K562 (cell line): ENCODE measurements at regions not wholly inside any gene's neighbourhood (a gene's known extent, or its start where the extent isn't known, plus 50 kb on each side); places are given as distances from the start of the nearest gene placed in this dataset.

Experiments
- ATAC-seq: fragments of 200-7000 bp; cut with Tn5 transposase; 3 replicates; pipeline ENCODE4 v1.9.1; 2020; ENCODE audit warnings: moderate library complexity
- BruUV-seq: library from RNA; stranded (reverse); fragments of 400-500 nt; replicated peaks from 2 replicates; lab custom pipeline; 2021; lab: Mats Ljungman, UMichigan
- CTCF ChIA-PET: fragments of 300-600 bp; formaldehyde crosslinking; extraction: SDS; loops from one replicate; lab custom pipeline; 2021; ENCODE audit warnings: low intra/inter-chr PET ratio; lab: Yijun Ruan, JAX
- POLR2A ChIA-PET: fragments of 300-600, 350-650 bp; sonication (Branson Sonifier 250); formaldehyde crosslinking; extraction: SDS; loops from one replicate; lab custom pipeline; 2021; ENCODE audit warnings: antibody characterized with exemption, inconsistent platforms; lab: Yijun Ruan, JAX
- DNase-seq, 4 experiments: peaks; one replicate each; pipeline versions ENCODE4 v3.0.0 to v3.0.0-alpha.2; 2011 to 2018; ENCODE audit warnings: low spot score in 3 of 4, mixed read lengths in 3 of 4; ENCODE audit errors: extremely low read depth in 1 of 4
- FAIRE-seq: peaks from 2 replicates; lab custom pipeline; 2011; peaks lifted over from hg19 to GRCh38; lab: Jason Lieb, UNC
- H2AFZ ChIP-seq: 2 replicates; pipeline ENCODE4 v1.6.0; 2011; ENCODE audit warnings: low read depth, low read length, control low read depth, inconsistent platforms
- H3K27ac ChIP-seq: fragments of 200-600 bp; 3 replicates; pipeline ENCODE4 v1.8.0; 2011; ENCODE audit warnings: low read depth, mild to moderate bottlenecking, control low read depth, inconsistent platforms, low read length, moderate library complexity, mixed read lengths; ENCODE audit errors: extremely low read depth
- H3K27me3 ChIP-seq, 2 experiments: fragments of 300-600 bp in 1 of 2; 2 replicates in 1 of 2; 3 replicates in 1 of 2; pipeline versions ENCODE4 v1.6.0 to v1.8.0; 2011; ENCODE audit warnings: inconsistent platforms in 2 of 2, low read length in 2 of 2, mild to moderate bottlenecking in 1 of 2, mixed read lengths in 1 of 2, moderate library complexity in 1 of 2; ENCODE audit not compliant: control insufficient read depth in 2 of 2, insufficient read depth in 2 of 2
- H3K36me3 ChIP-seq: fragments of 300-600 bp; 3 replicates; pipeline ENCODE4 v1.8.0; 2011; ENCODE audit warnings: mild to moderate bottlenecking, low read length, inconsistent platforms; ENCODE audit not compliant: control insufficient read depth, insufficient read depth
- H3K4me1 ChIP-seq, 2 experiments: fragments of 200-600 bp in 1 of 2; replicated peaks in 1 of 2; 2 replicates in 1 of 2; 3 replicates in 1 of 2; pipeline versions ENCODE4 v1.5.1 to v1.8.0; 2011; ENCODE audit warnings: inconsistent platforms in 2 of 2, low read length in 2 of 2, mild to moderate bottlenecking in 1 of 2, mixed read lengths in 1 of 2, moderate library complexity in 1 of 2; ENCODE audit not compliant: control insufficient read depth in 2 of 2, insufficient read depth in 2 of 2
- H3K4me2 ChIP-seq: 2 replicates; pipeline ENCODE4 v1.6.1; 2011; ENCODE audit warnings: low read length, control low read depth, inconsistent platforms, mixed read lengths; ENCODE audit not compliant: insufficient read depth
- H3K4me3 ChIP-seq: fragments of 200-600 bp; sonication (generic), shearing (Covaris generic); 2 replicates; pipeline ENCODE4 v1.5.1; 2016; ENCODE audit warnings: control low read depth, inconsistent platforms
- H3K79me2 ChIP-seq: fragments of 200-600 bp; 3 replicates; pipeline ENCODE4 v1.8.0; 2011; ENCODE audit warnings: low read length, inconsistent platforms; ENCODE audit not compliant: control insufficient read depth, insufficient read depth
- H3K9ac ChIP-seq, 2 experiments: 2 replicates each; pipeline versions ENCODE4 v1.6.0 to v1.6.1; 2011; ENCODE audit warnings: low read depth in 2 of 2, low read length in 2 of 2, control low read depth in 1 of 2, inconsistent platforms in 1 of 2, mild to moderate bottlenecking in 1 of 2, mixed read lengths in 1 of 2; ENCODE audit not compliant: insufficient read depth in 1 of 2
- H3K9me1 ChIP-seq: one replicate; pipeline ENCODE4 v1.6.0; 2011; ENCODE audit warnings: inconsistent platforms, mild to moderate bottlenecking, low read length, moderate library complexity; ENCODE audit not compliant: control insufficient read depth, insufficient read depth
- H3K9me3 ChIP-seq: replicated peaks from 2 replicates; pipeline ENCODE4 v1.5.1; 2011; ENCODE audit warnings: low read depth, low read length, inconsistent platforms; ENCODE audit not compliant: control insufficient read depth, insufficient read depth
- H4K20me1 ChIP-seq: replicated peaks from 2 replicates; pipeline ENCODE4 v1.6.1; 2011; ENCODE audit warnings: low read length, inconsistent platforms, mixed read lengths; ENCODE audit not compliant: control insufficient read depth, insufficient read depth
- C11orf30 ChIP-seq: fragments of 450-650 bp; IDR thresholded peaks from 2 replicates; pipeline ENCODE4 v1.6.1; 2016; ENCODE audit warnings: low read depth, mild to moderate bottlenecking
- KAT7 ChIP-seq: sonication (generic); formaldehyde crosslinking; IDR thresholded peaks from 2 replicates; pipeline ENCODE4 v1.8.0; 2022; ENCODE audit warnings: missing genetic modification reagents, mild to moderate bottlenecking, borderline replicate concordance
- MCM3 ChIP-seq: fragments of 450-650 bp; IDR thresholded peaks from 2 replicates; pipeline ENCODE4 v1.6.1; 2016
- MCM7 ChIP-seq, 2 experiments: fragments of 450-650 bp; IDR thresholded peaks; 2 replicates each; pipeline ENCODE4 v1.6.1; 2016 to 2018
- NCOA1 ChIP-seq: fragments of 450-650 bp; IDR thresholded peaks from 2 replicates; pipeline ENCODE4 v1.6.1; 2016; ENCODE audit warnings: low read depth
- NEUROD1 ChIP-seq: fragments of 150-350 bp; IDR thresholded peaks from 2 replicates; pipeline ENCODE4 v1.6.1; 2014; ENCODE audit warnings: borderline replicate concordance, low read length, low read depth; ENCODE audit not compliant: partially characterized antibody
- NUFIP1 ChIP-seq: fragments of 450-650 bp; IDR thresholded peaks from 2 replicates; pipeline ENCODE4 v1.6.1; 2018; ENCODE audit not compliant: partially characterized antibody
- SMAD3 ChIP-seq: fragments of 450-650 bp; formaldehyde crosslinking; conservative IDR thresholded peaks from 2 replicates; pipeline ENCODE4 v1.4.0; 2020; ENCODE audit warnings: mild to moderate bottlenecking
- ZFP1 ChIP-seq: fragments of 450-650 bp; formaldehyde crosslinking; IDR thresholded peaks from 2 replicates; pipeline ENCODE4 v1.4.0; 2020; ENCODE audit warnings: mild to moderate bottlenecking, mixed read lengths
- ZNF197 ChIP-seq: fragments of 200-800 bp; sonication (Bioruptor generic); IDR thresholded peaks from 2 replicates; pipeline ENCODE4 v1.6.1; 2016; ENCODE audit warnings: low read depth, missing genetic modification characterization, missing compliant biosample characterization
- ZNF253 ChIP-seq: fragments of 250-450 bp; sonication (Bioruptor Pico); conservative IDR thresholded peaks from 2 replicates; pipeline ENCODE4 v1.6.1; 2021; ENCODE audit warnings: mild to moderate bottlenecking
- ZNF316 ChIP-seq: fragments of 450-650 bp; IDR thresholded peaks from 2 replicates; pipeline ENCODE4 v1.6.1; 2016
- ZNF764 ChIP-seq: fragments of 250-450 bp; sonication (Bioruptor Pico); IDR thresholded peaks from 2 replicates; pipeline ENCODE4 v1.4.0; 2020; ENCODE audit warnings: low read depth, mild to moderate bottlenecking, moderate library complexity
- WGBS: fragments of 100-300 bp; shearing (Covaris generic); methylation state at CpG from one replicate; pipeline ENCODE4 v1.1.6; 2016; ENCODE audit warnings: low coverage, mixed read lengths; ENCODE audit not compliant: insufficient coverage; ENCODE audit errors: missing lambda C conversion rate; 5-methylcytosine and 5-hydroxymethylcytosine counted together
- in situ Hi-C: fragments of 300-500 bp; cut with MboI; formaldehyde crosslinking; loops from 4 replicates; pipeline ENCODE4 v1.15.0; 2018; ENCODE audit warnings: inconsistent platforms, mixed read lengths
- intact Hi-C: fragments of 100-400 bp; cut with micrococcal nuclease; formaldehyde crosslinking; loops from 2 replicates; pipeline ENCODE4 v1.14.2; 2022
- TF ChIP-seq, protein P1 (sequence below): conservative IDR thresholded peaks from 2 replicates; pipeline ENCODE4 v1.6.1; 2011; ENCODE audit warnings: low read depth, mild to moderate bottlenecking, low read length; ENCODE audit not compliant: control insufficient read depth
- TF ChIP-seq, protein P2 (sequence below): fragments of 150-350 bp; conservative IDR thresholded peaks from 2 replicates; pipeline ENCODE4 v1.6.1; 2014; ENCODE audit warnings: low read length
- TF ChIP-seq, protein P3 (sequence below): sonication (generic); formaldehyde crosslinking; IDR thresholded peaks from 2 replicates; pipeline ENCODE4 v1.8.1; 2023; ENCODE audit warnings: mild to moderate bottlenecking, missing genetic modification reagents

DNA sequence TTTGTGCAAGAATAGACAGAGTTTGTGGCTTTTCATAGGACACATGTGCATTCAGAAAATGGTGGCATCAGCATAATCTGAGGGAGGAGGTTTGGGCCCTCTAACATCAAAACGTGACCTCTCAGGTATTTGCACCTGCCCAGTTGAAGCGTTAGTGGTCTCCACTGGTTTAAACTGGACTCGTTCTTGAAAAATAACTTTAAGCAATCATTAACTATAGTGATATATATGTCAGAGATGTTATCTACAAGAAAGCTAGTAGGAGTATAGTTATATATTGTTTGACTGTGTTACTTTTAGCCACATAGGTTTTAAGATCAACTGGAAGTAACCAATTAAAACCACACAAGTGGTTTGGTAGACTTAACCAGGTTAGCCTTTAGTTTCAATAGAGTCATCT, 607.4 kb downstream of the MAFB start:
- H3K9ac ChIP-seq = no peak overlapping the region
- H4K20me1 ChIP-seq = no peaks in the 10 kb centered on the region
- H3K36me3 ChIP-seq = no peaks in the 10 kb centered on the region
- DNase-seq = no peak
- no peak overlapping the region for H3K27ac ChIP-seq
- no peak for FAIRE-seq
- no TSS peak for BruUV-seq
- no peak overlapping the region for H3K4me3 ChIP-seq
- ChIA-PET CTCF (no interaction called here), POLR2A (no interaction called here)
- no peak for ATAC-seq
- in situ Hi-C loops = no loop called here
- 0% methylated on average over 3 of the region's 3 CpGs for WGBS
- no peaks in the 10 kb centered on the region for H3K9me1 ChIP-seq
- H3K4me1 ChIP-seq = no peaks in the 10 kb centered on the region
- no peaks in the 10 kb centered on the region for H3K79me2 ChIP-seq
- intact Hi-C loops = no loop called here
- no peak overlapping the region for H2AFZ ChIP-seq
- no peaks in the 10 kb centered on the region for H3K27me3 ChIP-seq
- no peak overlapping the region for H3K4me2 ChIP-seq
- no peaks in the 10 kb centered on the region; the same call in none of the 2 replicates for H3K9me3 ChIP-seq
- TF ChIP-seq, protein P1, sequence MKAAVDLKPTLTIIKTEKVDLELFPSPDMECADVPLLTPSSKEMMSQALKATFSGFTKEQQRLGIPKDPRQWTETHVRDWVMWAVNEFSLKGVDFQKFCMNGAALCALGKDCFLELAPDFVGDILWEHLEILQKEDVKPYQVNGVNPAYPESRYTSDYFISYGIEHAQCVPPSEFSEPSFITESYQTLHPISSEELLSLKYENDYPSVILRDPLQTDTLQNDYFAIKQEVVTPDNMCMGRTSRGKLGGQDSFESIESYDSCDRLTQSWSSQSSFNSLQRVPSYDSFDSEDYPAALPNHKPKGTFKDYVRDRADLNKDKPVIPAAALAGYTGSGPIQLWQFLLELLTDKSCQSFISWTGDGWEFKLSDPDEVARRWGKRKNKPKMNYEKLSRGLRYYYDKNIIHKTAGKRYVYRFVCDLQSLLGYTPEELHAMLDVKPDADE = no peak
- no peak for TF ChIP-seq ZFP1
- no peak for TF ChIP-seq NEUROD1
- no peak for TF ChIP-seq ZNF197
- no peak for TF ChIP-seq MCM3
- TF ChIP-seq MCM7 (IDR thresholded peaks at IDR 0.05) = no peak
- no peak for TF ChIP-seq KAT7
- TF ChIP-seq, protein P2, sequence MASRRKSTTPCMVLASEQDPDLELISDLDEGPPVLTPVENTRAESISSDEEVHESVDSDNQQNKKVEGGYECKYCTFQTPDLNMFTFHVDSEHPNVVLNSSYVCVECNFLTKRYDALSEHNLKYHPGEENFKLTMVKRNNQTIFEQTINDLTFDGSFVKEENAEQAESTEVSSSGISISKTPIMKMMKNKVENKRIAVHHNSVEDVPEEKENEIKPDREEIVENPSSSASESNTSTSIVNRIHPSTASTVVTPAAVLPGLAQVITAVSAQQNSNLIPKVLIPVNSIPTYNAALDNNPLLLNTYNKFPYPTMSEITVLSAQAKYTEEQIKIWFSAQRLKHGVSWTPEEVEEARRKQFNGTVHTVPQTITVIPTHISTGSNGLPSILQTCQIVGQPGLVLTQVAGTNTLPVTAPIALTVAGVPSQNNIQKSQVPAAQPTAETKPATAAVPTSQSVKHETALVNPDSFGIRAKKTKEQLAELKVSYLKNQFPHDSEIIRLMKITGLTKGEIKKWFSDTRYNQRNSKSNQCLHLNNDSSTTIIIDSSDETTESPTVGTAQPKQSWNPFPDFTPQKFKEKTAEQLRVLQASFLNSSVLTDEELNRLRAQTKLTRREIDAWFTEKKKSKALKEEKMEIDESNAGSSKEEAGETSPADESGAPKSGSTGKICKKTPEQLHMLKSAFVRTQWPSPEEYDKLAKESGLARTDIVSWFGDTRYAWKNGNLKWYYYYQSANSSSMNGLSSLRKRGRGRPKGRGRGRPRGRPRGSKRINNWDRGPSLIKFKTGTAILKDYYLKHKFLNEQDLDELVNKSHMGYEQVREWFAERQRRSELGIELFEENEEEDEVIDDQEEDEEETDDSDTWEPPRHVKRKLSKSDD = no peak
- no peak for TF ChIP-seq NUFIP1
- TF ChIP-seq ZNF764 (CRISPR knock-in tag) = no peak
- TF ChIP-seq, protein P3, sequence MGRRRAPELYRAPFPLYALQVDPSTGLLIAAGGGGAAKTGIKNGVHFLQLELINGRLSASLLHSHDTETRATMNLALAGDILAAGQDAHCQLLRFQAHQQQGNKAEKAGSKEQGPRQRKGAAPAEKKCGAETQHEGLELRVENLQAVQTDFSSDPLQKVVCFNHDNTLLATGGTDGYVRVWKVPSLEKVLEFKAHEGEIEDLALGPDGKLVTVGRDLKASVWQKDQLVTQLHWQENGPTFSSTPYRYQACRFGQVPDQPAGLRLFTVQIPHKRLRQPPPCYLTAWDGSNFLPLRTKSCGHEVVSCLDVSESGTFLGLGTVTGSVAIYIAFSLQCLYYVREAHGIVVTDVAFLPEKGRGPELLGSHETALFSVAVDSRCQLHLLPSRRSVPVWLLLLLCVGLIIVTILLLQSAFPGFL (CRISPR knock-in tag) = no peak
- TF ChIP-seq C11orf30 = no peak
- TF ChIP-seq ZNF316 = no peak
- no peak for TF ChIP-seq ZNF253
- TF ChIP-seq NCOA1 = no peak
- TF ChIP-seq SMAD3 (CRISPR knock-in tag) = no peak
